ENCODE measurements at regions not wholly inside any gene's neighbourhood (a gene's known extent, or its start where the extent isn't known, plus 50 kb on each side); places are given as distances from the start of the nearest gene placed in this dataset.
A peak's percentile ranks its signal among the peaks of the same experiment; 100 is the strongest.
"Not testable (repeated sequence)": the region's sequence is repeated elsewhere in the genome, so short reads cannot be mapped to it uniquely, and the experiment has no call there.

- FAIRE-seq, result no peak
Observed at GRCh38 chr14:105999361-106000028, 473.1 kb downstream of the TMEM121 start.

GRCh38 chr14:106000029-106000511, 473.7 kb downstream of the TMEM121 start:
- not testable (repeated sequence) for FAIRE-seq; DNase-seq (ENCODE audit: insufficient read length, low spot score)

More at GRCh38 chr14:105999361-106000028, 473.1 kb downstream of the TMEM121 start:
- no peak for TF ChIP-seq POLR2A (IDR thresholded peaks at IDR 0.05; ENCODE audit: low read depth, low read length)
- no peak for DNase-seq (ENCODE audit: insufficient read length, low spot score)

GRCh38 chr14:106001277-106001676, 474.9 kb downstream of the TMEM121 start:
- not testable (repeated sequence) for FAIRE-seq

GRCh38 chr14:106003351-106003750, 477.0 kb downstream of the TMEM121 start:
- FAIRE-seq (no peak), DNase-seq (ENCODE audit: insufficient read length, low spot score) (no peak)
- TF ChIP-seq POLR2A (IDR thresholded peaks at IDR 0.05; ENCODE audit: low read depth, low read length), result no peak

More at GRCh38 chr14:106001277-106001676, 474.9 kb downstream of the TMEM121 start:
- DNase-seq (ENCODE audit: insufficient read length, low spot score), result not testable (repeated sequence)

- FAIRE-seq; DNase-seq (ENCODE audit: insufficient read length, low spot score): not testable (repeated sequence)
Observed at GRCh38 chr14:106004937-106005795, 478.8 kb downstream of the TMEM121 start.

GRCh38 chr14:106006043-106006442, 479.7 kb downstream of the TMEM121 start:
- FAIRE-seq, result not testable (repeated sequence)
- DNase-seq (ENCODE audit: insufficient read length, low spot score), result peak; percentile 4

- DNase-seq (ENCODE audit: insufficient read length, low spot score); FAIRE-seq: not testable (repeated sequence)
Observed at GRCh38 chr14:106006716-106007115, 480.3 kb downstream of the TMEM121 start.

GRCh38 chr14:106010783-106011182, 484.4 kb downstream of the TMEM121 start:
- FAIRE-seq, result no peak
- no peak for TF ChIP-seq POLR2A (IDR thresholded peaks at IDR 0.05; ENCODE audit: low read depth, low read length)

GRCh38 chr14:106011631-106012360, 485.4 kb downstream of the TMEM121 start:
- DNase-seq (ENCODE audit: insufficient read length, low spot score) (peak; percentile 51), FAIRE-seq (peak; percentile 62)

More at GRCh38 chr14:106010783-106011182, 484.4 kb downstream of the TMEM121 start:
- DNase-seq (ENCODE audit: insufficient read length, low spot score), result no peak

GRCh38 chr14:106012361-106012725, 486.0 kb downstream of the TMEM121 start:
- not testable (repeated sequence) for DNase-seq (ENCODE audit: insufficient read length, low spot score); FAIRE-seq

- no peak for FAIRE-seq
- no peak for DNase-seq (ENCODE audit: insufficient read length, low spot score)
- no peak for TF ChIP-seq POLR2A (IDR thresholded peaks at IDR 0.05; ENCODE audit: low read depth, low read length)
Observed at GRCh38 chr14:106013879-106014376, 487.5 kb downstream of the TMEM121 start.

GRCh38 chr14:106017952-106018351, 491.6 kb downstream of the TMEM121 start:
- FAIRE-seq; DNase-seq (ENCODE audit: insufficient read length, low spot score): not testable (repeated sequence)

- FAIRE-seq (no peak), DNase-seq (ENCODE audit: insufficient read length, low spot score) (no peak)
- no peak for TF ChIP-seq POLR2A (IDR thresholded peaks at IDR 0.05; ENCODE audit: low read depth, low read length)
Observed at GRCh38 chr14:106021832-106022231, 495.4 kb downstream of the TMEM121 start.

- DNase-seq (ENCODE audit: insufficient read length, low spot score); FAIRE-seq: not testable (repeated sequence)
Observed at GRCh38 chr14:106022648-106023047, 496.3 kb downstream of the TMEM121 start.

Data from H54 (cell line).